NOMO-1 (cell line): ENCODE measurements at regions not wholly inside any gene's neighbourhood (a gene's known extent, or its start where the extent isn't known, plus 50 kb on each side); places are given as distances from the start of the nearest gene placed in this dataset.
"Not testable (repeated sequence)": the region's sequence is repeated elsewhere in the genome, so short reads cannot be mapped to it uniquely, and the experiment has no call there.

Experiments
- DNase-seq, 2 experiments: peaks; one replicate each; lab custom pipeline; 2025; ENCODE audit not compliant: unreplicated experiment in 2 of 2; lab: John Stamatoyannopoulos, UW

- no peak for DNase-seq
These were observed 190.4 kb upstream of the ATP10B start for GRCh38 chr5:161042443-161042842.

- no peak for DNase-seq
These were observed 188.8 kb upstream of the ATP10B start for GRCh38 chr5:161040818-161041217.

DNA sequence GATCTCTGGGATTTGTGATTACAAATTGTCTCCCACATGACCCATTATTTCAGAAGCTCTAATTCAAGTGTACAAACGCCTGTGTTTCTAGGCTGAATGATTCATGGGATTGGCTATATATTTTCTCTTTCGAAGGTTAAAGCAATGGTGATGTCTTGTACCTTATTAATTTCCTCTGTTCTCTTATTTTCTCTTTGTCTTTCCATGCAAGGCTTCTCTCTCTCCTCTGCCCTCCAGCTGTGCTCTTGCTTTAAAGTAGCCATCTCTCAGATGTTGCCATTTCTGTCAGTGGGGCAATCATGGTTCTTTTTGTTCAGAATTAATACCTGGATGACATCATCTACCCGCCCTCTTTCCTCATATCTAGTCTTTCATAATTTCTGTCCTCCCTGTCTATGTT lies 184.3 kb upstream of the ATP10B start:
- no peak for DNase-seq

- DNase-seq: no peak
These were observed 182.4 kb upstream of the ATP10B start for GRCh38 chr5:161034451-161034850.

DNA sequence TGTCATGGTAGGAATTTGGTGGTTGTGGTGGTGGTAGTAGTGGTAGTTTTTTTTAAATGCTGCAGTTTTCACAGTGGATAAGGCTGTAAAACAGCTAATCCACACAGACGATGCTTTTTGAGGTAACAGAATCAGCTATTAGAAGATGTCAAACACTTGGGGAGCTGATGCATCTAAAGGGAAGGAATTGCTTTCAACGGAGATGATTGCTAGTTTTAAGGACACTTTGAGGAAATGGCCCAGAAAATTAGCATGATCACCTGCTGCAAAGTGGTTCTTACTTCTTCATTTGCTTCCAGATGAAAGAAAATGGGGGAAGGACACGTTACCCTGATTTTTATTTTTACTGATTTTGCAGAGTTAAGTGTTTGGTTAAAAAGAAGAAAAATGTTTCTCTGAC lies 178.2 kb upstream of the ATP10B start:
- no peak for DNase-seq

DNA sequence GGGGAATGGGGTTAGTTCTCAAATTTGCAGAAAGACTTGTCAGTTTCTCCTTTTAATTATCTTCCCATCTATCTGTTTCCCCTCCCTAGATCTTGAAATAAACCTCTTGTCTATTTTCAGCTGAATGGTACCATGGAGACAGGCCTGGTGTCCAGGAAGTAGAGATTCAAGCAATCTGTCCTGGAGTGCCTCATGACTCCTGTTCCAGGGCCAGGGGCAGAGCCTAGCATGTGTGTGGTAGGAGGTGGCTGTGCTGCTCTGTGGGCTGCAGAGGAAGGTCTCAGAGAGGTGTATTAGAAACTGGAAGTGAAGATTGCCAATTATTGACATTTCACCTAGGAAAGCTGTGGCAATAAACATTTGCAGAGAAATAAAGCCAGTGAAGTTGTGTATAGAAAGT lies 175.8 kb upstream of the ATP10B start:
- peak; percentile 4 to 16 for DNase-seq

DNA sequence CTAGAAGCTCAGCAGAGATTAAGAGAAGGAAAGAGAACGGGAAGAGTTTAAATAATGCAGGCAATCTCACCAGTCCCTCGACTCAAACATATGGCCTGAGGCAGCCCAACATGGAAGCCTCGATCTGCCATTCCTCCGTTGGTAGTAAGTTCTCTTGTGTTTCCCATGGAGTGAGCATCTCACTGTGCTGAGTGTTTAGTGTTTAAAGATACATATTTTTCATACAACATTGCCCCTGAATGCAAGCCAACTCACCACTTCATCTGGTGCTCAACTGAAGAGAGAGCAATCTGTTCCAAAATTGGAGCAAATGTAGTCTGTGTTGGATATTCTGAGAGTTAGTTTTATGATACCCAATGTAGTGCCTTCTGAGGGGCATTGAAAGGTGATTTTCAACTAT lies 171.5 kb upstream of the ATP10B start:
- DNase-seq: no peak

DNA sequence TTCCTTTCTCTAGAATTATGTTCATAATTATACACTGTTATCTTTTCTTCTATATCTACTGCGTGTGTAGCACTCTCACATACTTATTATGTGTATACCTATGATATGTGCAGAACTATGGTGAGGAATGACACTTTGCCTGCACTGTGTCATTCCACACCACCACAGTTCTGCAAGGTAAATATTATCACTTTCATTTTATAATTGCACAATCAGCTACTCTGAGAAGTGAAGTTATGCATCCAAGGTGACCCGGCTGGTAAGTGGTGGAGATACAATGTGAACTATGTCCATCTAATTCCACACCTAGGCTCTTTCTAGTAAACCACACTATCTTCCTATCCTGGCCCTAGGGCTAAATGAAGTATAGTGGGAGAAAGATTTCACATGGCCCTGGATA lies 170.1 kb upstream of the ATP10B start:
- no peak for DNase-seq

- DNase-seq: no peak
These were observed 157.8 kb upstream of the ATP10B start for GRCh38 chr5:161009817-161010216.

DNA sequence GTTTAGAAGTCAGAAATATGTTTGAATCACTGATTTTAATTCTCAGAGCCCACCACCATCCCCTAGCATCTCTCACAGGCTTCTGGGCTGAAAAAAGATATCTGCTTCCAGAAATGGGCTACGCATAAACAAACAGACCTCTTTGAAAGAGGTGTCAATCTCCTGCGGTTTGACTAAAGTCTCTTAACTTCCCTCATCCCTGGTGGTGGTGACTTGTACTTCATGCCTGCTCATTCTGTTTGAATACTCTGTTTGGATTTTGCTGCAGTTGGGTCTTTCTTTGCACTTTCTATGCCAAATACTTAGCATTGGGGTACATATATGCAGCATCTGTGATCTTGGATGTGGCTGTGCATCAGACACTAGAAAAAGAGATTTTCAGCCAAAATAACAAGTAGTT lies 157.2 kb upstream of the ATP10B start:
- DNase-seq: no peak

DNA sequence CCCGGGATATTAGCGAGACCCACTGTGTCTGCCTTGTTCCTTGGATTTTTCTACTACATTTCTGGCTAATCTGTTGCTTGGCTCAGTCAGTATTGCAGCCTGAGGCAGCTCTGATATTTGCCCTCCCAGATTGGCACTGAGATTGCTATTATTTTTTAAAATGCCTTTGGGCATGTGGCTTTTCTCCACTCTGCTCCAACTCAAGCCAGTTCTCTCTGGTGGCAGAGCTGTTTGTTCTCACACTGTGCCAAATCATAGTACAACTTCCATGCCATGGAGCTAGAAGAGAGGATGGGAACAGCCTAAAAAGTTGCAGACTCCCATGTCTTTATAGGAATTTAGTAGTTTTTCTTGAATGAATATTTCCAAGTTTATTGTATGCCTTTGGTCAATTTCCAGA lies 155.9 kb upstream of the ATP10B start:
- DNase-seq: no peak

DNA sequence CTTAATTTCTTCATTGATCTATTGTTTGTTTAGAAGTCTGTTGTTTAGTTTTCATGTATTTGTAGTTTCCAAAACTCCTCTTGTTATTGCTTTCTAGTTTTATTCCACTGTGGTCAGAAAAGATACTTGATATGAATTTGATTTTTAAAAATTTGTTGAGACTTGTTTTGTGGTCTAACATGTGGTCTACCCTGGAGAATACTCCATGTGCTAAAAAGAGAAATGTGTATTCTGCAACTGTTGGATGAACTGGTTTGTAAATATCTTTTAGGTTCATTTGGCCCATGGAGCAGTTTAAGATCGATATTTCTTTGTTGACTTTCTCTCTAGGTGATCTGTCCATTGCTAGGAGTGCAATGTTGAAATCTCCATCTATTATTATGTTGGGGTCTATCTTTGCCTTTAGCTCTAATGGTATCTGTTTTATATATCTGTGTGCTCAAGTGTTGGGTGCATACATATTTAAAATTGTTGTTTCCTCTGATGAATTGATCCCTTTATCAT lies 150.6 kb upstream of the ATP10B start:
- no peak for DNase-seq

- DNase-seq: no peak
These were observed 149.6 kb upstream of the ATP10B start for GRCh38 chr5:161001604-161002003.

- not testable (repeated sequence) for DNase-seq
These were observed 149.1 kb upstream of the ATP10B start for GRCh38 chr5:161001142-161001541.

GRCh38 chr5:160991205-160991604 lies 139.2 kb upstream of the ATP10B start:
- no peak for DNase-seq

GRCh38 chr5:160979385-160979784 lies 127.4 kb upstream of the ATP10B start:
- DNase-seq: no peak

GRCh38 chr5:160978944-160979343 lies 126.9 kb upstream of the ATP10B start:
- no peak for DNase-seq

- no peak for DNase-seq
These were observed 124.2 kb upstream of the ATP10B start for GRCh38 chr5:160976181-160976580.

DNA sequence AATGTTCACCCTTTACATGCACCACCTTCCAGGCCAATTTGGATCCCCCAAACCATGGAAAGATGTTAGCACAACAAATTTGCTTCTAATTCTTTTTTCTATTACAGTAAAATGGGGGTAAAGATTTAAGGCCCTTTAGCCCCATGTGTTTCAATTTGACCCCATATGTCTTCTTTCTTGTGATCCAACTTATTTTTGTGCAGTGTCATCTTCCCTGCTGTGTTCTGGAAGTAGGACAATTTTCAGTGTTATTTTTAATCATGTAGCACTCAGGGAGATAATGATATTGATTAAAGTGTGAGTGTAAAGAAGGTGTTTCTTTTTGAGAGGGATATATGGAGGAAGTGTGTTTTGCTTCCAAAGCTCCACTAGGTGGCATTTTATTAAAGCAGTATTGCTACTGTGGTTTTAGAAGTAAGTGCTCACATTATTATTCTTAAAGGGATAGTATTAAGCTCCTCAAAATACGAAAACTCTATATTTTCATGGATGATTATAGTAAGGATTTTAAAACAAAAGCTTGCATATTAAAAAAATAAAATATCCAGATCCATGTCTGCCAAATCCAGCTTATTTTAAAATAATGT lies 118.7 kb upstream of the ATP10B start:
- DNase-seq: peak in 1 of 2 experiments; percentile 3

DNA sequence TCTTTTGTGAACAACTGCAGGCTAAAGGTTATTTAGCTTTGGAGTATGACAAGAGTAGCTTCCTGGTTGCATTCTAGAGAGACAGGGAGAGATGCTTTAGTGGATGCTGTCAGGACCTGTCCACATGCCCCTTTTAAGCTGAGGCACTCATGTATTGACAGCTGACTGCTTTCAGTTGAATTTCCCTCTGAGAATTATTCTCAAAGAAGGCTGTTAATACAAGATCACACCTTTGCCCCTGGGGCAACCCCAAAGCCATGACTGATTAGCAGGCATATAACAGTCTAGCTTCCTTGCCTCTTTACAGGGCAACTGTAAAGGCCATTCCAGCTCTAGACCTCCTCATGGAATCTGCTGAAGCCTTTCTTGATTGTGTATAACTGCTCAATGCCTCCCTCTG lies 117.6 kb upstream of the ATP10B start:
- DNase-seq: no peak

DNA sequence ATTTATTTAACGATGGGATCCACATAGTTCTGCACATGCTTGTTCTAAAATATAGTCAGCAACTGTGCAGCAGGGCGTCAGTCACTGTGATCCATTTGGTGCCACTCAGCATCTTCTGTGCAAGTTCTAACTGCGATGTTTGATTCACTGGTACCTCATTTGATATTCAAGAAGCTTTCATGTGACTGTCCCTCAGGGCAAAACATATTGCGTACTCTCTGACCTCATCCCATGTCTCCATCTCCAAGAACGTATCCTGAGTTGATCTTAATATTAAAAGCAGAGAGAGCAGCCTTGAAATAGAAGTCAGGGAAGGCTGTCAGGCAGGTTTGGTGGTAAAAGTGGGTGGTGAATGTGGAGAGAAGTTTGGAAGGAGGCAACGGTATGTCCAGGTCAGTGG lies 116.5 kb upstream of the ATP10B start:
- no peak for DNase-seq

- no peak for DNase-seq
These were observed 114.9 kb upstream of the ATP10B start for GRCh38 chr5:160966921-160967320.

- no peak for DNase-seq
These were observed 109.8 kb upstream of the ATP10B start for GRCh38 chr5:160961761-160962160.
